GM18951 (cell line): ENCODE measurements at regions not wholly inside any gene's neighbourhood (a gene's known extent, or its start where the extent isn't known, plus 50 kb on each side); places are given as distances from the start of the nearest gene placed in this dataset.
A peak's percentile ranks its signal among the peaks of the same experiment; 100 is the strongest.
"Not testable (repeated sequence)": the region's sequence is repeated elsewhere in the genome, so short reads cannot be mapped to it uniquely, and the experiment has no call there.

Source experiments
- POLR2A ChIP-seq: IDR thresholded peaks from 4 replicates; pipeline ENCODE4 v1.6.1; 2011; ENCODE audit warnings: mild to moderate bottlenecking; ENCODE audit not compliant: insufficient read length, insufficient read depth; ENCODE audit errors: extremely low read depth
- in situ Hi-C: fragments of 300-500 bp; cut with MboI; formaldehyde crosslinking; loops from one replicate; pipeline ENCODE4 v1.12.0; 2022; ENCODE audit warnings: low sequenced_read_pairs, mixed read lengths, inconsistent platforms; ENCODE audit not compliant: unreplicated experiment

DNA sequence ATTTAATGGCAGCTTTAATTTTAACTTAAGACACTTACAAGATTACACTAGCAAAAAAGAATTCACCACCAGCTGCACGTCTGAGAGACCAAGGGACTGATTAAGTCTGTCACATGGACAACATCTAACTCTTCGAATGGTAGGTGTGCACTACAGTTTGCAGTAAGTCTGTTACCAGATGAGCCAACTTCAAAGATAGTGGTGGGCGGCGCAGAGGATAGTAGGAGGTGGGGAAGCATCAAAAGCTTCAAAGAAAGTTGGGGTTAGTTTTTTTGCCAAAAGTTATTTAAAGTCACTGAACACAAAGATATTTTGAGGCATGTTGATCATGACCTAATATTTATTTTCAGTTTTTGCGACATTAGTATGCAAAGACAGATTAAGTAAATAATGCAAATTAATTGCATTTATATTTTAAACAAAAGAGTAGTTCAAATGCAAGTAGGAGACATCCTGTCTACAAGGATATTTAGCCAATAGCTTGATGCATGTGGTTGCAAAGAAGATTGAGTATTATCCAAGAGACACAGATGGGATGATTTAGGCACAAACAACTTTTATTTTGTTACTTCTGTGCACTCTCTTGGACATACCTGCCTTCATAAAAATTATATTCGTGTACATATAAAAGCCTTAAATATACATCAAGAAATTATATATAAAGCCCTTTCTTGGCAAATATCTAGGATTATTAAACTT lies 327.7 kb downstream of the BMP4 start:
- no peak for TF ChIP-seq POLR2A
- in situ Hi-C loops: no loop called here

DNA sequence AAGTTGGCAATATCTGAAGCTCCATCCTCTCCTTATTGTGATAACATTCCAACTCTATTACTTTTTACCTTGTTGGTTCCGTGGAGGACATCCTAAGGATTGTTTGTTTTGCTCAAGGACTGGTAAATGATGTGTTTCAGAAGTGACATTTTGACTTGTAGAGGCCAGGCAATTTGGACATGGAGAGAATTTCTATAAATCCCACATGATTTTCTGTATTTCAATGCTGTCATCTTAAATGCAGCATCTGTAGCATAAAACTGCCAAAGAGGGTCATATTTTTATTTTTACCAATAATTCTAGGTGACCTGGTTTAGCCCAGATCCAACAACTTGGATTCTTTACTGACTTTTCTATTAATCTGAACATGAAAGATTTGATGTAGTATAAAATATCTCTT lies 328.4 kb downstream of the BMP4 start:
- in situ Hi-C loops: no loop called here

DNA sequence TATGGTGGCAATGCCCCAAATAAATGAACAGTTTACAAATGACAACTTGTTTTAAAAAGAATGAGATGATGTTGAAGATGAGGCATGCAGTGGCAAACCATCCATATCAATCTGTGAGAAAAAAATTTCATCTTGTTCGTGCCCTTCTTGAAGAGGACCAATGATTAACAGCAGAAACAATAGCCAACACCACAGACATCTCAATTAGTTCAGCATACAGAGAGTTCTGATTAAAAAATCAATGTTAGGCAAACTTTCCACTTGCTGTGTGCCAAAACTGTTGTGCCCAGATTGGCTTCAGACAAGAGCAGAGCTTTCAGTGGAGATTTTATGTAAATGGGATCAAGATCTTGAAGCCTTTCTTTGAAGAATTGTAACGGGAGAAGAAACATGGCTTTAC lies 329.9 kb downstream of the BMP4 start:
- in situ Hi-C loops: no loop called here
- no peak for TF ChIP-seq POLR2A

More for the DNA sequence above, 328.4 kb downstream of the BMP4 start:
- TF ChIP-seq POLR2A: no peak

DNA sequence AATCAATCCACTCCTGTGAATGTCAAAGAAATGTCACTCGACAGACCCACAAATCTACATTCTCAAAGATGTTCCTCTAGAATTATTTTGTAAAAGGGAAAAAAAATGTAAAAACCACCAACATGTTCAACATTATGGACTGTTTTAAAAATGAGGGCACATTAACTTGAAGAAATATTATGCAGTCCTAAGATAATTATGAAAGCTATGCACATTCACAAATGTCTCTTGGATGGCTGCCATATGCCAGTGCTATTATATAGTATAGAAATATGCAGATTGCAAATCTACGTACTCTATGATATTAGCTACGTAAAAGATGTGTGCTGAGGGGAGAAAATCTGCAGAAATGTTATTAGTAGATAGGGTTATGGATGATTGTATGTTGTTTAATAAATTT lies 334.2 kb downstream of the BMP4 start:
- TF ChIP-seq POLR2A: no peak
- in situ Hi-C loops: no loop called here

DNA sequence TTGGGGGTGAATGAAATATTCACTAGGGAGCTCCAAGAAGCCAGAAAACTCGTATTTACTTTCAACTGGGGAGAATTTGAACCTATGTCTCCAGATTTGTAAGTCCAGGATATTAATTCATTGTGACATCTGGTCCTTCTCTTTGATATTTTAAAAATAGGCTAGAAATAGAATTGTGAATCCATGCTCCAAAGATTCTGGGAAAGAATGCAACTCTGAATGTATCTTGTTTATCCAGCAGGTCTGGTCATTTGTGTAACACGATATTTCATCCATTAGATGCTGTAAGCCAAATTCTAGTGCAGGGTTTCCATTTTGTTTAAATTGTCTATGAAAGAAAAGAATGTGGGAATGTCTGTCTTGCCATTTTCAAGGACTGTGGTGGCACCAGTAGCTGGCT lies 334.7 kb downstream of the BMP4 start:
- TF ChIP-seq POLR2A: no peak
- in situ Hi-C loops: no loop called here

DNA sequence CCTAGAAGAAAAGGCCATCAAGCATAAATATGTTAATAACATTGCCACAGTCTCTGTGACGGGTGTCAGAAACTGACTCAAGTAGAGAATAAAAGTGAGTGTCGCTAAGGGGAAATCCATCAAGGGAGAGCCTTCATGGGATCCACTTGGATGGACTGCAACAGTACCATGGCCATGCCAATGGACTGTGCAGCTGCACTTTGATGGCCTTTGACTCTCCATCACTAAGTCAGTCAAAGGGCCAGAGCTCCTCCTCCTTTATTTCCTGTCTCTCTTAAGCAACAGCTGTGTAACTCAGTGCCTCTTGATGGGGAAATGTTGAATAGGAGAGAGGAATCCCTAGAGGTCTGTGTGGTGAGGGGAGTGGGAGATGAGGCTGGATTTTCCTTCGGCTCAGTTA lies 335.2 kb downstream of the BMP4 start:
- in situ Hi-C loops: no loop called here
- no peak for TF ChIP-seq POLR2A

DNA sequence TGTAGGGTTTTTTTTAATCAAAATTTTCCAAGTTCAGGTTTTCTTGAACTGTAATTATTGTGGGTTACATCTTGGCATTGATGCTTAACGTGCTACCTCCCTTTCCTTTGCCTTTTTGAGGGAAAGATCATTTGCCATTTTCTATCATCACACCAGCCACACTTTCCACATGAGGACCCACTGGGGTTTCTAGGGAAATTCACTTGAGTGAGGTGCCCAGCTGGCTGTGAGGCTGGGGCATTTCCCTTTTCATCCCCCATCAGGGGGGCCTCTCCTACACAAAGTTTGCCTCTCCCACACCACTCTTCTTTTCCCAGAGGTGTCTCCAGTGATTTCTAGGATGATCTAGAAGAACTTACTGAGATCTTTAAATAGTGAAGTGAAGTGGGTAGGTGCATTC lies 335.7 kb downstream of the BMP4 start:
- no peak for TF ChIP-seq POLR2A
- in situ Hi-C loops: no loop called here

DNA sequence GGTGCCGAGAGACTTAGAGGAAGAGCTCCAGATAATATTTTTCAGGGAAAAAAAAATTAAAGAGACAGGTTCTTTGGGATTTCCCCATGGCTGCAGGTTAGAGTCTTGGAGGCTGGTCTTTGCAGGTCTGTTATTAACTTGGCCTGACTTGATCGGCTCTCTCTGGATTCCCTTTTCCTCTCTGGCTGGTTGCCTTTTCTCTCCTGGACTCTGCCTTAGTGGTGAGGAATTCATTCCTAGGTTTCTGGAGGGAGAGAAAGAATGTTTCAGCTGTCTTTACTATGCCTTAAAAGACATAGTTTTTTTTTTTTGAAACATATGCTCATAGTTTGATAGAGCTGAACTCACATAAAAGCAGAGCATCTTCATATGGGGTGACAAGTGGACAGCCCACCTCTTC lies 336.3 kb downstream of the BMP4 start:
- no peak for TF ChIP-seq POLR2A
- in situ Hi-C loops: no loop called here

DNA sequence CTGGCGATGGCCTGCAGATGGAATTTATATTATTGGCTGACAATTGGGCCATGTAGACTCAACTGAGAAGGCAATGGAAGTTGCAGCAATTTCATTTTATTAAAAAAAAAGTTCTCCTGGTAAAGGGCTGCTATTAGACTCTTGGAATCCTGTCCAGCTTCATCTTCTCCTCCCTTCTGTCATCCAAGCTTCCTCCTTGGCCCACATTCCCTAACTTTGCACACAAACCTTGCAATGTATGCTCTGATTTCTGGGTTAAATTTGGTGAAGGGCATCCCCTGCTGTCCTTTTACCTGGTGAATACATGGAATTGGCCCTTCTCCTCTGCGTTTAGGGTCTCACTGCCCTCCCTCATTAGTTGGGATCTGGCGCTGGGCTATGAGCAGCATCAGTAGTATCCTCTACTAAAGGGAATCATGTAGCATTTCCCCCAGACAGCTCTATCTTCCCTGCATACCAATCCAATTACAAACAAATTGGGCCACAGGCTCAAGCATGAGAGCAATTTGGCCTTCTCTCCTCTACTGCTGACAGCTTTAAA lies 336.9 kb downstream of the BMP4 start:
- in situ Hi-C loops: no loop called here
- TF ChIP-seq POLR2A: no peak

DNA sequence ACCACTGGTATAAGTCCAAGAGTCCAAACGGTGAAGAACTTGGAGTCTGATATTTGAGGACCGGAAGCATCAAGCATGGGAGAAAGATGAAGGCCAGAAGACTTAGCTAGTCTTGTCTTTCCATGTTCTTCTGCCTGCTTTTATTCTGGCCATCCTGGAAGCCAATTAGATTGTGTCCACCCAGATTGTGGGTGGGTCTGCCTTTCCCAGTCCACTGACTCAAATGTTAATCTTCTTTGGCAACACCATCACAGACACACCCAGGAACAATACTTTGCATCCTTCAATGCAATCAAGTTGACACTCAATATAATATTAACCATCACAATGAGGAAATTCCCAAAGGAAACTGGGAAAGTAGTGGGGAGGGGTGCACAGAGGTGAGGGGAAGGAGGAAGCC lies 340.1 kb downstream of the BMP4 start:
- in situ Hi-C loops: not testable (repeated sequence)

DNA sequence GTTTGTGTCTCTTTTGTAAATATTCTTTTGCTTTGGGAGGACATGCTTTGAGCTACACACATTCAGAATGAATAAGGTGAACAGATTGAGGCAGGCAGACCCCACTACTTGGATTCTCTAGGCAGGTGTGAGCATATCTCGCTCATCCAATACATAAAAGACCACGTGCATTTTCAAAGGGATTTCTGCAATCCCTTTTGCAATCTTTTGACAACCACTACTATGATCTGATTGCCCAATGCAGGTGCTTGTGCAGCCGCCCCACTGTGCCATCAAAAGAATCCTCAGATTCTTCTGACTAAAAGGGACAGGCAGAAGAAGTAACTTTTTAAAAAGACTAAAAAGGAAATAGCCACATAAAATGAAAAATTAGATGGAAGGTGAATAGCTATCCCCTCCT lies 341.4 kb downstream of the BMP4 start:
- in situ Hi-C loops: no loop called here
- no peak for TF ChIP-seq POLR2A

DNA sequence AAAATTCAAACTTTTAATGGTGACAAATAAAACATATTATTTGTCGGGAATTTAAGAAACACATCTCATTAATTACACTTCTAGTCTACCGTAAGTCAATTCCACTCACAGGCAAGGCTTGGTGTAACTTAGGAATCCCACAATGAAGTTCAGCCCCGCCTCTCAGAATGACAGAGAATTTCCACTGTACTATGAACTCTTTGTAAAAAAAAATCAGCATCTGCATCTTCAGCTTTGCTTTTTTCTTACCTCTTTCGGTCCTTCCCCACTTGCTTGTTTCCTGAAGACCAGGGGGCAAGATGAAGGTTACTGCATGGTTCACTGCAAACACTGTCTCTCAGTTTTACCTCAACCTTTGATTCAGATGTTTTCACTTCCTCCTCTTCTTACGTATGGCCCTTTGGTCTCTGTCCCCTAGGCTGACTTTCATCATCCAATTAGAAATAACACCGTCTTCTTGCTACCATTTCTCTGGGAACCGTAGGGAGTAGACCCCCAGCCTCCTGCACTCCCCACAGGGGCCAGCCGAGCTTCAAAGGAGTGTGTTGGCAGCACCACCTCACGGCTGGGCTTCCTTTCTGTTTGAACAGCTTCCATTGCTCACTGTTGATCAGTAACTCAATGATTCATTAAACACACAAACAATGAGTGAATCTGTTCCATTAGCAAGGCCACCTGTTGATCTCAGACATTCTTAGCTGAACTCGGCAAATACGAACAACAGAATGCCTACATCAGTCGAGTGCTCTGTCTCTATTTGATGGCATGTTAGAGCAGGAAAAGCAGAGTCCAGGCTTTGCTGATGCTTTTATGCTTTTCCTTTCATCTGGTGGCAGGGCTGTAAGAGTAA lies 343.0 kb downstream of the BMP4 start:
- peak; percentile 33 for TF ChIP-seq POLR2A
- in situ Hi-C loops: no loop called here

DNA sequence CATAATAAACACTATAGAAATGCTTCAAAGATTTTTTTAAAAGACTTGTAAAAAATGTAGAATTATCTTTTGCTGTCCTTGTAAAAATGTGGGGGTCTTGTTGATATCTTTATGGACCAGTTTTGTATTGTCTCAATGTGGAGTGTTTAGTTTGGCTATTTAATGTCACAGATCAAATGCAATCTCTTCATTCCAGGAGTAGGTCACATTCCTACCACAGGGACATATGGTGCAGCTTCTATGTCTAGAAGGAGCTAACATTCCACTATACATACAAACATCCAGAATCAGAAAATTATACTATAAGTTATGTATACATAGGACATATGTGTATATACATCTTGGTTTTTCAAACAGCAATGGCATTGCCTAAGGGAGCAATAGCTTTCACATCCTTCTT lies 345.7 kb downstream of the BMP4 start:
- TF ChIP-seq POLR2A: no peak
- in situ Hi-C loops: no loop called here

DNA sequence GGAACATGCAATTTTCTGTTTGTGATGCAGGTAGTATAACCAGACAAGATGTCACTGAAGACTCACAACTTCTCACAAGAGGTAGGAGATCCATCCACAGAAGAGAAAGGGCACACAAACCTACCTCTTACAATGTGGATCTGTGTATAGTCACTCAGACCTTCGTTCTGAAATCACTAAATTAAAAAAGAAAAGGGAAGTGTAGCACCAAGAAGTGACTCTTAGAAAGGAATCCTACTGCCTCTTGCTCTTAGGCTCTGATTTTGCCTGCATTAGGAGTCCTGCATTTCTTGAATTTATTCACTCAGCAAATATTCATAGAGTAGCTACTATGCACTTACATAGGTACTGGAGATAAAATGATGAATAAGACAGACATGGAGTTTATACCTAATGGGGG lies 347.6 kb downstream of the BMP4 start:
- no peak for TF ChIP-seq POLR2A
- in situ Hi-C loops: no loop called here

DNA sequence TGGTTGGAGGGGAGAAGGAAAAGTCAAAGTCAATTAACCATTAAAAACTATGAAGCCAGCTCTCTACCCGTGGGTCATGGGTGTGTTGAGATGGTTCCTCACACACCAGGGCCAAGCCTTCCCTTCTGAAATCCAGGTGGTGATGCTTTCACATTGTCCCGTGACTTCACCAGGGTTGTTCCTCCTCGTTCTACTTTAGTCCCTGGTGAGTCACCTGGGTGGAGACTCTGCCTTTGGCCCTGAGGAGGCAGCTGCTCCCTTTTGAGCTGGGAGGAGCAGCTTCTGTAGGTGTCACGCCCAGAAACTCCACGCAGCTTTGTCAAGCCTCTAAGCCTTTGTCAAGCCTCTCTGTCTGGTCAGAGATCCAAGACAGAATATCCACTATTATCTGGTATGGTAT lies 348.3 kb downstream of the BMP4 start:
- TF ChIP-seq POLR2A: no peak
- in situ Hi-C loops: no loop called here
